Cardiac muscle cell (in vitro differentiated cells and primary cell): ENCODE measurements at regions not wholly inside any gene's neighbourhood (a gene's known extent, or its start where the extent isn't known, plus 50 kb on each side); places are given as distances from the start of the nearest gene placed in this dataset.
A peak's percentile ranks its signal among the peaks of the same experiment; 100 is the strongest.

Experiments used
- DNase-seq, 2 donors: peaks; one replicate each; pipeline versions ENCODE4 v3.0.0 to v3.0.0-alpha.2; 2010 to 2017; ENCODE audit warnings: low read depth in 1 of 2, low spot score in 1 of 2
- H3K27ac ChIP-seq: fragments of 200-600 bp; sonication (generic); 2 replicates; pipeline ENCODE4 v1.5.1; 2016
- H3K27me3 ChIP-seq: fragments of 200-600 bp; sonication (generic); 2 replicates; pipeline ENCODE4 v1.6.0; 2016; ENCODE audit warnings: control low read depth
- H3K36me3 ChIP-seq: fragments of 200-600 bp; sonication (generic); 2 replicates; pipeline ENCODE4 v1.5.1; 2016; ENCODE audit warnings: control low read depth
- H3K4me1 ChIP-seq: fragments of 200-600 bp; sonication (generic); 2 replicates; pipeline ENCODE4 v1.8.1; 2017; ENCODE audit warnings: low read depth, mild to moderate bottlenecking, mixed run types
- H3K4me3 ChIP-seq: fragments of 200-600 bp; sonication (generic); 2 replicates; pipeline ENCODE4 v1.5.1; 2016; ENCODE audit warnings: mild to moderate bottlenecking
- H3K9me3 ChIP-seq: fragments of 200-600 bp; sonication (generic); 2 replicates; pipeline ENCODE4 v1.5.1; 2017; ENCODE audit warnings: low read depth, mild to moderate bottlenecking, control low read depth
- CTCF ChIP-seq: IDR thresholded peaks from 2 replicates; pipeline ENCODE4 v1.5.1; 2012; ENCODE audit warnings: low read depth, mild to moderate bottlenecking, low read length

GRCh38 chr15:38688761-38689160 is 124.1 kb upstream of the RASGRP1 start:
- Histone ChIP-seq H3K4me3 (no peak overlapping the region), H3K27me3 (no peaks in the 10 kb centered on the region), H3K36me3 (no peaks in the 10 kb centered on the region), H3K4me1 (no peaks in the 10 kb centered on the region), H3K27ac (no peak overlapping the region), H3K9me3 (no peaks in the 10 kb centered on the region)
- DNase-seq, result no peak
- no peak for TF ChIP-seq CTCF

- no peaks in the 10 kb centered on the region for H3K4me1 ChIP-seq
- no peaks in the 10 kb centered on the region for H3K27me3 ChIP-seq
- no peaks in the 10 kb centered on the region for H3K9me3 ChIP-seq
- no peak overlapping the region for H3K4me3 ChIP-seq
- no peaks in the 10 kb centered on the region for H3K36me3 ChIP-seq
- TF ChIP-seq CTCF, result no peak
- H3K27ac ChIP-seq, result no peak overlapping the region
- no peak for DNase-seq
These were observed 124.9 kb upstream of the RASGRP1 start for GRCh38 chr15:38689522-38689921.

GRCh38 chr15:38690216-38690615 is 125.6 kb upstream of the RASGRP1 start:
- no peaks in the 10 kb centered on the region for H3K9me3 ChIP-seq
- H3K36me3 ChIP-seq, result no peaks in the 10 kb centered on the region
- no peak overlapping the region for H3K27ac ChIP-seq
- no peak overlapping the region for H3K4me3 ChIP-seq
- no peak for DNase-seq
- H3K4me1 ChIP-seq, result no peaks in the 10 kb centered on the region
- H3K27me3 ChIP-seq, result no peaks in the 10 kb centered on the region
- no peak for TF ChIP-seq CTCF

DNA sequence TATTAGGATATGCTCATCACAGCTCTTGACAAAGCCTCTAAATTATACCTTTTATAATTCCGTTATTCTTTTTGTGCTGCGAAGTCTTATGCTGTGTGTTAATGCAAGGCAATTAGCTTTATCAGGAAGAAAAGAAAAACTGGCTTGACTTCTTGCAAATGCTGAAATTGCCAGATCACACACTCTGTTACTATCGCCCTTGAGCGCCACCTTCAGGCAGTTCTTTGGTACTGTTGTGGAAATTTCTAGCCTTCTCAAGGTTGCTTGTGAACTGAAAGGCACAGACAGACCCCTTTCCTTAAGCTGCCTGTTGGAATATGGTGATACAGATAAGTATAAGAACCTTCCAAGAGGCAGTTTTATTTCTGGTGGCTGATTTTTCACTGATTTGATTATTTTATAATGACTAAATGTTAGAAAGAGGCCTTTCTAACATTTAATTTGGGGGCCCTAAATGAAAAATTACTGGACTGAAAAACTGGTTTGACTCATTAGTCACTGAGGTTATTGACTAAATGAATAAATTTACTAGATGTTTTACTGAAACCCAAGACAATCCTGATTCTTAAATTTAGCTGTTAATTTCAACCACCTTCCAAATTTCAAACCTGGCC is 126.2 kb upstream of the RASGRP1 start:
- no peaks in the 10 kb centered on the region for H3K27me3 ChIP-seq
- peak; percentile 83 to 85 for DNase-seq
- H3K4me3 ChIP-seq, result no peak overlapping the region
- H3K9me3 ChIP-seq, result no peaks in the 10 kb centered on the region
- TF ChIP-seq CTCF, result peak; percentile 85
- peaks cover 5% of the 10 kb centered on the region for H3K4me1 ChIP-seq
- H3K27ac ChIP-seq, result no peak overlapping the region
- H3K36me3 ChIP-seq, result no peaks in the 10 kb centered on the region

- Histone ChIP-seq H3K4me1 (peaks cover 7% of the 10 kb centered on the region), H3K9me3 (no peaks in the 10 kb centered on the region), H3K36me3 (no peaks in the 10 kb centered on the region), H3K27ac (no peak overlapping the region), H3K4me3 (no peak overlapping the region), H3K27me3 (no peaks in the 10 kb centered on the region)
- TF ChIP-seq CTCF, result no peak
- DNase-seq, result no peak
These were observed 126.8 kb upstream of the RASGRP1 start for GRCh38 chr15:38691377-38691776.
